GM12864 (cell line): ENCODE measurements at regions not wholly inside any gene's neighbourhood (a gene's known extent, or its start where the extent isn't known, plus 50 kb on each side); places are given as distances from the start of the nearest gene placed in this dataset.

ENCODE experiments used
- DNase-seq: peaks from one replicate; pipeline ENCODE4 v3.0.0-alpha.2; 2011; ENCODE audit warnings: low read depth
- H3K4me3 ChIP-seq: 2 replicates; pipeline ENCODE4 v1.5.1; 2011; ENCODE audit warnings: mild to moderate bottlenecking, low read depth, low read length, control low read depth
- CTCF ChIP-seq: IDR thresholded peaks from 2 replicates; pipeline ENCODE4 v1.5.1; 2011; ENCODE audit warnings: low read depth, mild to moderate bottlenecking, moderate library complexity, low read length, control low read depth, inconsistent platforms; ENCODE audit errors: missing control alignments

GRCh38 chr6:108739496-108740330 is 108.5 kb upstream of the ARMC2 start:
- TF ChIP-seq CTCF, result no peak
- H3K4me3 ChIP-seq, result no peak overlapping the region
- no peak for DNase-seq

- DNase-seq, result no peak
- no peak for TF ChIP-seq CTCF
- H3K4me3 ChIP-seq, result no peak overlapping the region
Observed at GRCh38 chr6:108741331-108741989, 106.8 kb upstream of the ARMC2 start.

- TF ChIP-seq CTCF, result no peak
- DNase-seq, result no peak
- H3K4me3 ChIP-seq, result no peak overlapping the region
Observed at GRCh38 chr6:108742041-108742440, 106.2 kb upstream of the ARMC2 start.

GRCh38 chr6:108744244-108744972 is 103.8 kb upstream of the ARMC2 start:
- no peak for DNase-seq
- no peak overlapping the region for H3K4me3 ChIP-seq
- no peak for TF ChIP-seq CTCF

- no peak for TF ChIP-seq CTCF
- no peak for DNase-seq
- no peak overlapping the region for H3K4me3 ChIP-seq
Observed at GRCh38 chr6:108744996-108745395, 103.2 kb upstream of the ARMC2 start.

- no peak for DNase-seq
- no peak overlapping the region for H3K4me3 ChIP-seq
- no peak for TF ChIP-seq CTCF
Observed at GRCh38 chr6:108745664-108746336, 102.4 kb upstream of the ARMC2 start.
